Thyroid gland (tissue), 4 donors: ENCODE measurements at regions not wholly inside any gene's neighbourhood (a gene's known extent, or its start where the extent isn't known, plus 50 kb on each side); places are given as distances from the start of the nearest gene placed in this dataset.

ENCODE experiments used
- DNase-seq, 2 donors: peaks; one replicate each; pipeline ENCODE4 v3.0.0-alpha.2; 2019
- H3K27ac ChIP-seq, 3 donors: fragments of 200-600 bp; sonication (generic); 1 replicate in 2 of 3; 2 replicates in 1 of 3; pipeline ENCODE4 v1.5.1; 2016 to 2019; ENCODE audit warnings: mild to moderate bottlenecking in 1 of 3, moderate library complexity in 1 of 3
- H3K27me3 ChIP-seq: fragments of 200-600 bp; sonication (generic); one replicate; pipeline ENCODE4 v1.5.1; 2019
- H3K36me3 ChIP-seq, 2 donors: fragments of 200-600 bp; sonication (generic); one replicate each; pipeline ENCODE4 v1.5.1; 2016 to 2019
- H3K4me1 ChIP-seq, 2 donors: fragments of 200-600 bp; sonication (generic); one replicate each; pipeline ENCODE4 v1.5.1; 2017 to 2019
- H3K4me3 ChIP-seq, 3 donors: fragments of 200-600 bp; sonication (generic); replicated peaks in 1 of 3; 1 replicate in 2 of 3; 2 replicates in 1 of 3; pipeline ENCODE4 v1.5.1; 2016; ENCODE audit warnings: mild to moderate bottlenecking in 1 of 3
- H3K9me3 ChIP-seq: fragments of 200-600 bp; sonication (generic); one replicate; pipeline ENCODE4 v1.5.1; 2017
- POLR2A ChIP-seq, 2 donors: fragments of 450-650 bp; IDR thresholded peaks; one replicate each; pipeline ENCODE4 v1.6.1; 2017; ENCODE audit warnings: antibody characterized with exemption in 2 of 2, mild to moderate bottlenecking in 2 of 2, moderate library complexity in 1 of 2
- WGBS, 2 donors: methylation state at CpG; one replicate each; pipeline ENCODE4 v1.1.5; 2017; 5-methylcytosine and 5-hydroxymethylcytosine counted together
- intact Hi-C: fragments of 100-400 bp; cut with DNase I; formaldehyde crosslinking; loops from one replicate; pipeline ENCODE4 v1.15.1; 2023
- TF ChIP-seq, protein P1 (sequence below), 6 experiments: fragments of 200-600 bp in 3 of 6; fragments of 450-650 bp in 3 of 6; sonication (generic) in 3 of 6; IDR thresholded peaks; one replicate each; pipeline ENCODE4 v1.5.1; 2016 to 2019; ENCODE audit warnings: antibody characterized with exemption in 6 of 6, mild to moderate bottlenecking in 2 of 6, inconsistent platforms in 1 of 6, moderate library complexity in 1 of 6

DNA sequence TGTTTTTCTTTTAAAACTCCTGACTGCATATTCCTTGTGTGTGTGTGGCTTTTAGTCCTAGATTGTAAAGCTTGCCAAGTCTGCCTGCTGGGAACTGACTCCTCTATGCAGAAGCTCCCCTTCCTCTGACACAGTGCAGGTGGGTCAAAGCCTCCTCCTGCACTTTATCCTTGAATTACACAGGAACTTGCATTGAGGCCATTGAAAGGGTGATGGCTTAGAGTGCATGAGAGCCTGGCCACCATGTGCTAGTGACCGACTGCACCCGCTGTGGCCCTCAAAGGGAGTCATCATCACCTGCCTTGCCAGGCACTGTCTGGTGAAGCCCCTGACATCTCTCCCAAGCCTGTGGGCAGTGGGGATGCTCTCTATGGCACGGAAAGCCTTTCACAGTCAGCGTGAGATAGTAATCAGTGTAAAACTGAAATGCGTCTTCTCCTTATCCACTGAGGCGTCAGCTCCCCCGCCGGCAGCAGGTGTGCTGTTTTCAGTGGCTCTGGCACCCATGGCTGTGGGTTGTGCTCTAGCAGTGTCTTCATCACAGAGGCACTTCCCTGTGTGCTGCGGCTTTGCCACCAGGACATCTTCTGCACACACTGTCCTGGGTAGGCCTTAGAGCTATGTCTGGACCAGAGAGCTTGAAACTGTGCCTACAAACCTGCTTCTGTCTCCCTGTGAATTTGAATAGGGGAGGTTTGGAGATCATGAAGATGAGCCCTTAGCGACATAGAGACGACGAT, 87.9 kb downstream of the THBS2 start:
- TF ChIP-seq, protein P1, sequence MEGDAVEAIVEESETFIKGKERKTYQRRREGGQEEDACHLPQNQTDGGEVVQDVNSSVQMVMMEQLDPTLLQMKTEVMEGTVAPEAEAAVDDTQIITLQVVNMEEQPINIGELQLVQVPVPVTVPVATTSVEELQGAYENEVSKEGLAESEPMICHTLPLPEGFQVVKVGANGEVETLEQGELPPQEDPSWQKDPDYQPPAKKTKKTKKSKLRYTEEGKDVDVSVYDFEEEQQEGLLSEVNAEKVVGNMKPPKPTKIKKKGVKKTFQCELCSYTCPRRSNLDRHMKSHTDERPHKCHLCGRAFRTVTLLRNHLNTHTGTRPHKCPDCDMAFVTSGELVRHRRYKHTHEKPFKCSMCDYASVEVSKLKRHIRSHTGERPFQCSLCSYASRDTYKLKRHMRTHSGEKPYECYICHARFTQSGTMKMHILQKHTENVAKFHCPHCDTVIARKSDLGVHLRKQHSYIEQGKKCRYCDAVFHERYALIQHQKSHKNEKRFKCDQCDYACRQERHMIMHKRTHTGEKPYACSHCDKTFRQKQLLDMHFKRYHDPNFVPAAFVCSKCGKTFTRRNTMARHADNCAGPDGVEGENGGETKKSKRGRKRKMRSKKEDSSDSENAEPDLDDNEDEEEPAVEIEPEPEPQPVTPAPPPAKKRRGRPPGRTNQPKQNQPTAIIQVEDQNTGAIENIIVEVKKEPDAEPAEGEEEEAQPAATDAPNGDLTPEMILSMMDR (IDR thresholded peaks at IDR 0.05): no peak
- TF ChIP-seq POLR2A (IDR thresholded peaks at IDR 0.05): no peak
- Histone ChIP-seq H3K4me1 (peaks cover 0 to 14% of the 10 kb centered on the region in 2 donors), H3K4me3 (no peak overlapping the region), H3K9me3 (no peaks in the 10 kb centered on the region), H3K27ac (no peak overlapping the region), H3K27me3 (no peaks in the 10 kb centered on the region), H3K36me3 (no peaks in the 10 kb centered on the region)
- no peak for DNase-seq
- WGBS, 2 donors: 81 to 83% methylated on average over 7 to 12 of the region's 12 CpGs
- intact Hi-C loops: no loop called here

DNA sequence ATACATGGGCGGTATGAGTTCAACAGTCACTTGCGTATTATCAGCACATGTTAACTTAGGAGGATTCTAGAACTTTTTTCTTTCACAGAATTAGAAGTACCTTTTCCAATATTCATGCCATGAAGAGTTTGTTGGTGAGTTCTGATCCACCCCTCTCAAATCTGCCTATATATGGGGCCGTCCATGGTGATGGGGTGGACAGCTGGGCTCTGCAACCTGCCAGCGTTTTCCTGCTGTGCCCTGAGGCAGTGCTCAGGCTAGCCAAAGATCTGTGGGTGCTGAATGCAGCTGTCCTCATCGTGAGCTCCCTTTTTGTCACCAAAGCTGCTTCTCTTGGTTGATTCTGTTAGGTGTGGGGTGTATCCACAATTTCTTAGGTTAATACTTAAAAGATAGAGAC, 88.7 kb downstream of the THBS2 start:
- no peaks in the 10 kb centered on the region for H3K36me3 ChIP-seq
- no peak overlapping the region for H3K4me3 ChIP-seq
- H3K27ac ChIP-seq: no peak overlapping the region
- no peaks in the 10 kb centered on the region for H3K27me3 ChIP-seq
- no peak for DNase-seq
- peaks cover 0 to 14% of the 10 kb centered on the region in 2 donors for H3K4me1 ChIP-seq
- 90 to 99% methylated on average over 5 of the region's 5 CpGs for WGBS, 2 donors
- TF ChIP-seq, protein P1 (IDR thresholded peaks at IDR 0.05): no peak
- TF ChIP-seq POLR2A (IDR thresholded peaks at IDR 0.05): no peak
- H3K9me3 ChIP-seq: no peaks in the 10 kb centered on the region
- intact Hi-C loops: no loop called here

DNA sequence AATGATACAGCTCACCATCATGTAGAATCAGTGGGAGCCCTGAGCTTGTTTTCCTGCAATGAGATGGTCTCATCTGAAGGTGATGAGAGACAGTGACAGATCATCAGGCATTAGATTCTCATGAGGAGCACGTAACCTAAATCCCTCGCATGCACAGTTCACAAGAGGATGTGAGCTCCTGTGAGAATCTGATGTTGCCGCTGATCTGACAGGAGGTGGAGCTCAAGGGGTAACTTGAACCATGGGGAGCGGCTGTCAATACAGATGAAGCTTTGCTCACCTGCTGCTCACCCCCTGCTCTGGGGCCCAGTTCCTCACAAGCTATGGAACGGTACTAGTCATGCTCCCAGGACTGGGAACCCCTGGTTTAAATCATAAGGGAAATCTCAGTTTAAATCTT, 89.2 kb downstream of the THBS2 start:
- WGBS, 2 donors: 89 to 95% methylated on average over 5 of the region's 5 CpGs
- intact Hi-C loops: no loop called here
- Histone ChIP-seq H3K4me1 (peaks cover 0 to 14% of the 10 kb centered on the region in 2 donors), H3K36me3 (no peaks in the 10 kb centered on the region), H3K27ac (no peak overlapping the region), H3K4me3 (no peak overlapping the region), H3K9me3 (no peaks in the 10 kb centered on the region), H3K27me3 (no peaks in the 10 kb centered on the region)
- TF ChIP-seq, protein P1 (IDR thresholded peaks at IDR 0.05): no peak
- TF ChIP-seq POLR2A (IDR thresholded peaks at IDR 0.05): no peak
- DNase-seq: no peak

DNA sequence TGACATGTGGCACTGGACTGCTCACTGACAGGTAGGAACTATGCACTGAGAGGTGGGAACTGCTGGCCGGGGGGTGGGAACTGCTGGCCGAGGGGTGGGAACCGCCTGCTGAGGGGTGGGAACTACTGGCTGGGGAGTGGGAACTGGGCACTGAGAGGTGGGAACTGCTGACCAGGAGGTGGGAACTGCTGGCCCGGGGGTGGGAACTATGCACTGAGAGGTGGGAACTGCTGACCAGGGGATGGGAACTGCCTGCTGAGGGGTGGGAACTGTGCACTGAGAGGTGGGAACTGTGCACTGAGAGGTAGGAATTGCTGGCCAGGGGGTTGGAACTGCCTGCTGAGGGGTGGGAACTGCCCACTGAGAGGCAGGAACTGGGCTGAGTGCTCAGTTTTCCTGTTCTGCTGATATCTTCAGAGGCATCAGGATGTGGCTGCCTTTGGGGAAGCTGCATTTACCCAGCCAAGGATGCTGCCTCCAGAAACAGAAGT, 90.2 kb downstream of the THBS2 start:
- no peak for DNase-seq
- WGBS, 2 donors: 85 to 98% methylated on average over 4 of the region's 4 CpGs
- peak overlapping the region; percentile 36 to 71 (median 63) for H3K27ac ChIP-seq
- intact Hi-C loops: no loop called here
- no peak for TF ChIP-seq POLR2A (IDR thresholded peaks at IDR 0.05)
- TF ChIP-seq, protein P1 (IDR thresholded peaks at IDR 0.05): no peak
- no peak overlapping the region for H3K4me3 ChIP-seq
- H3K4me1 ChIP-seq: peaks cover 0 to 16% of the 10 kb centered on the region in 2 donors
- H3K9me3 ChIP-seq: no peaks in the 10 kb centered on the region
- no peaks in the 10 kb centered on the region for H3K27me3 ChIP-seq
- no peaks in the 10 kb centered on the region for H3K36me3 ChIP-seq

DNA sequence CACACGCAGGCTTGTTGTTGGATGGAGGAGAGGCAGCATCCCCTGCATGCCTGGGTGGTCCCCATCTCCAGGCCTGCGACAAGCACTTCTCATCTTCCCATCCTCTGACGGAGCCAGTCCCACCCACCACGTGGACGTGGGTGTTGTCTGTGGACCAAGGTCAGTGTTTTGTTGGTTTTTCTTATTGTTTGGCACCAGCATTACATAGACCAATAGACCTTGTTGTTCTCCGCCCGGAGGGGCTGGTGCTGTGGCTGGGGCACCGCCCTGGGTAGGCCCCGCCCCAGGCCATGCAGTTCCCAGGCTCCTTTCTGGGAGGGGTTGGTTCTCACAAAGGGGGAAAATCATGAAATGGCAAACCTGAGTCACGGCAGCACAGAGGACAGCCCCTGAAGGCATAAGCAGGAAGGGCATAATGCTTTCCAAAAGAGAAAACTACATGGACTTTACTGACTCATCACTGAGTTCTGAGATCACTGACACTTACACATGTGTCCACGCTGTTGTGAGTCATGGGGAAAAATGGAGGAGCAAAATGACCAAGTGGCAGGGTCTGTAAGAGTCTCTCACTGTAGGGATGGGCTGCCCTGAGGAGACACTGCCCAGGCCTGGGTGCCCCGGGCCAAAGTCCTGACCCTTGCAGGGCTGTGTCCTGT, 90.8 kb downstream of the THBS2 start:
- DNase-seq: no peak
- peaks cover 0 to 21% of the 10 kb centered on the region in 2 donors for H3K4me1 ChIP-seq

More for the DNA sequence above, 90.8 kb downstream of the THBS2 start:
- Histone ChIP-seq H3K9me3 (no peaks in the 10 kb centered on the region), H3K4me3 (no peak overlapping the region), H3K27me3 (no peaks in the 10 kb centered on the region), H3K27ac (peak overlapping the region; percentile 36 to 71 (median 63)), H3K36me3 (no peaks in the 10 kb centered on the region)
- TF ChIP-seq POLR2A (IDR thresholded peaks at IDR 0.05): no peak
- TF ChIP-seq, protein P1 (IDR thresholded peaks at IDR 0.05): no peak
- 73 to 79% methylated on average over 12 of the region's 12 CpGs for WGBS, 2 donors
- intact Hi-C loops: no loop called here
